ENCODE measurements at regions not wholly inside any gene's neighbourhood (a gene's known extent, or its start where the extent isn't known, plus 50 kb on each side); places are given as distances from the start of the nearest gene placed in this dataset.
"Not testable (repeated sequence)": the region's sequence is repeated elsewhere in the genome, so short reads cannot be mapped to it uniquely, and the experiment has no call there.

- H3K4me3 ChIP-seq (ENCODE audit: low read depth, low read length): no peak overlapping the region
- TF ChIP-seq CTCF (IDR thresholded peaks at IDR 0.05; ENCODE audit: borderline replicate concordance, insufficient read depth, low read depth, low read length): no peak
These were observed 325.2 kb downstream of the PLPP3 start for GRCh38 chr1:56254130-56254529.

GRCh38 chr1:56250809-56251208, 328.6 kb downstream of the PLPP3 start:
- TF ChIP-seq CTCF (IDR thresholded peaks at IDR 0.05; ENCODE audit: borderline replicate concordance, insufficient read depth, low read depth, low read length): no peak
- H3K4me3 ChIP-seq (ENCODE audit: low read depth, low read length): no peak overlapping the region

GRCh38 chr1:56249234-56249633, 330.1 kb downstream of the PLPP3 start:
- no peak for TF ChIP-seq CTCF (IDR thresholded peaks at IDR 0.05; ENCODE audit: borderline replicate concordance, insufficient read depth, low read depth, low read length)
- H3K4me3 ChIP-seq (ENCODE audit: low read depth, low read length): no peak overlapping the region

- no peak overlapping the region for H3K4me3 ChIP-seq (ENCODE audit: low read depth, low read length)
- no peak for TF ChIP-seq CTCF (IDR thresholded peaks at IDR 0.05; ENCODE audit: borderline replicate concordance, insufficient read depth, low read depth, low read length)
These were observed 331.2 kb downstream of the PLPP3 start for GRCh38 chr1:56248138-56248537.

- H3K4me3 ChIP-seq (ENCODE audit: low read depth, low read length): not testable (repeated sequence)
These were observed 332.6 kb downstream of the PLPP3 start for GRCh38 chr1:56246726-56247125.

GRCh38 chr1:56240400-56240799, 339.0 kb downstream of the PLPP3 start:
- no peak for TF ChIP-seq CTCF (IDR thresholded peaks at IDR 0.05; ENCODE audit: borderline replicate concordance, insufficient read depth, low read depth, low read length)
- no peak overlapping the region for H3K4me3 ChIP-seq (ENCODE audit: low read depth, low read length)

- H3K4me3 ChIP-seq (ENCODE audit: low read depth, low read length): no peak overlapping the region
- TF ChIP-seq CTCF (IDR thresholded peaks at IDR 0.05; ENCODE audit: borderline replicate concordance, insufficient read depth, low read depth, low read length): no peak
These were observed 341.8 kb downstream of the PLPP3 start for GRCh38 chr1:56237491-56238064.

GRCh38 chr1:56236688-56237087, 342.7 kb downstream of the PLPP3 start:
- H3K4me3 ChIP-seq (ENCODE audit: low read depth, low read length): no peak overlapping the region
- TF ChIP-seq CTCF (IDR thresholded peaks at IDR 0.05; ENCODE audit: borderline replicate concordance, insufficient read depth, low read depth, low read length): no peak

Measured in GM12875 (cell line).